ENCODE measurements at regions not wholly inside any gene's neighbourhood (a gene's known extent, or its start where the extent isn't known, plus 50 kb on each side); places are given as distances from the start of the nearest gene placed in this dataset.

DNA sequence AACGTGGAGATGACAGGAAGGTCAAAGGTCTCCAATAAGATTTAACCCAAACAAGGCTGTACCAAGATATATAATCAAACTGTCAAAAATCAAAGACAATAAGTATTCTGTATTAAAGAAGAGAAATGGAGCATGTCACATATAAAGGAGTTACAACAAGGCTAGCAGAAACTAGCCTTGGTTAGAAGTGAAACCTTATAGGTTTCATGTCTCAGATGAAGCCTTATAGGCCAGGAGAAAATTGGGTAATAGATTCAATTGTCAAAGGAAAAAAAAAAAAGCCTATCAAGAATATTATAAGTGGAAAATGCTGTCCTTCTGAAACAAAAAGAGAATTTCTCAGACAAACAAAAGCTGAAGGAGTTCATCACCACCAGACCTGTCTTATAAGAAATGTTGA, 419.4 kb downstream of the CDH11 start:
- Mint-ChIP-seq H3K4me1 (no peaks in the 10 kb centered on the region), H3K9me3 (peaks cover 2% of the 10 kb centered on the region), H3K27ac (no peak overlapping the region), H3K36me3 (ENCODE audit: low read depth) (no peaks in the 10 kb centered on the region), H3K27me3 (no peaks in the 10 kb centered on the region), H3K4me3 (no peak overlapping the region)
- ATAC-seq (ENCODE audit: low read depth) = no peak
- intact Hi-C loops (cut with micrococcal nuclease) = no loop called here
- TF ChIP-seq, protein P1, sequence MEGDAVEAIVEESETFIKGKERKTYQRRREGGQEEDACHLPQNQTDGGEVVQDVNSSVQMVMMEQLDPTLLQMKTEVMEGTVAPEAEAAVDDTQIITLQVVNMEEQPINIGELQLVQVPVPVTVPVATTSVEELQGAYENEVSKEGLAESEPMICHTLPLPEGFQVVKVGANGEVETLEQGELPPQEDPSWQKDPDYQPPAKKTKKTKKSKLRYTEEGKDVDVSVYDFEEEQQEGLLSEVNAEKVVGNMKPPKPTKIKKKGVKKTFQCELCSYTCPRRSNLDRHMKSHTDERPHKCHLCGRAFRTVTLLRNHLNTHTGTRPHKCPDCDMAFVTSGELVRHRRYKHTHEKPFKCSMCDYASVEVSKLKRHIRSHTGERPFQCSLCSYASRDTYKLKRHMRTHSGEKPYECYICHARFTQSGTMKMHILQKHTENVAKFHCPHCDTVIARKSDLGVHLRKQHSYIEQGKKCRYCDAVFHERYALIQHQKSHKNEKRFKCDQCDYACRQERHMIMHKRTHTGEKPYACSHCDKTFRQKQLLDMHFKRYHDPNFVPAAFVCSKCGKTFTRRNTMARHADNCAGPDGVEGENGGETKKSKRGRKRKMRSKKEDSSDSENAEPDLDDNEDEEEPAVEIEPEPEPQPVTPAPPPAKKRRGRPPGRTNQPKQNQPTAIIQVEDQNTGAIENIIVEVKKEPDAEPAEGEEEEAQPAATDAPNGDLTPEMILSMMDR (IDR thresholded peaks at IDR 0.05) = no peak
- ChIA-PET POLR2A (no interaction called here), CTCF (no interaction called here)
- no peak for DNase-seq

DNA sequence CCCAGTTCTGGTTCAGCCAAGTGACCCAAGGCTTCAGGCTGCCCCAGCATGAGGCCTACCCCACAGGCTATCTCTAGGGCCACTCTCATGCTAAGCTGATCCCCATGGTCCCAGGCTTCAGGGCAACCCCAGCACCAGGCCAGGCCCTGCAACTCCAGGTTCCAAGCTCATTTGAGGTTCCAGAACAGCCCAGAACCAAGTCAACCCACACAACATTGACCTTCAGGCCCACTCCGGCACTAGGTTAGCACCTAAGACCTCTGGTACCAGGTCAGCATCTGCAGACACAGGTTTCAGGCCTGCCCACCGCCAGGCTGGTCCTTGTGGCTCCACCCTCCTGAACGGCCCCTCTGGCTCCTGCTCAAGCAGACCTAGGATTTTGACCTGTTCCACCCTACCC, 421.2 kb downstream of the CDH11 start:
- no peak overlapping the region for H3K4me3 Mint-ChIP-seq
- H3K36me3 Mint-ChIP-seq (ENCODE audit: low read depth) = no peaks in the 10 kb centered on the region
- H3K27me3 Mint-ChIP-seq = no peaks in the 10 kb centered on the region
- ChIA-PET POLR2A (no interaction called here), CTCF (no interaction called here)
- no peak overlapping the region for H3K27ac Mint-ChIP-seq
- DNase-seq (no peak), ATAC-seq (ENCODE audit: low read depth) (no peak)
- TF ChIP-seq, protein P1 (IDR thresholded peaks at IDR 0.05) = no peak
- intact Hi-C loops (cut with micrococcal nuclease) = no loop called here
- H3K9me3 Mint-ChIP-seq = no peaks in the 10 kb centered on the region
- H3K4me1 Mint-ChIP-seq = no peaks in the 10 kb centered on the region

DNA sequence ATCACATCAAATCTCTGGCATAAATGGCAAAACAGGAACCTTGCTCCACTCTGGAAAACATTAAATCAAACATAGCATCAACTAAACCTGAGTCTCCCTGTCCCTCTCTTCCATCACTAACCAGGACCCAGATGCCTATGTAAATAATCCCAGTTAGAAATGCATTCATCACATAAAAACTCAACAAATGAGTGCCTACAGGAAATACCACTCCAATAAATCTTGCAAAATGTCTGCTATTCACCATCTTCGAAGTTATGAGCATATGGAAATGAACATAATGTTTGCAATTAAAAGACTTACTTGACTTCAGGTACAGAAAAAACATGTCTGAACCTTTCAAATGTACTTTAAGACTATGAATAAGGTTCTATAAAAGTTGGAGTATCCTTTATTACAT, 425.0 kb downstream of the CDH11 start:
- intact Hi-C loops (cut with micrococcal nuclease) = no loop called here
- H3K9me3 Mint-ChIP-seq = peaks cover 2% of the 10 kb centered on the region
- no peak overlapping the region for H3K27ac Mint-ChIP-seq
- no peaks in the 10 kb centered on the region for H3K4me1 Mint-ChIP-seq
- no peaks in the 10 kb centered on the region for H3K36me3 Mint-ChIP-seq (ENCODE audit: low read depth)
- CTCF ChIA-PET = no interaction called here
- POLR2A ChIA-PET = no interaction called here
- no peak for DNase-seq
- ATAC-seq (ENCODE audit: low read depth) = no peak
- TF ChIP-seq, protein P1 (IDR thresholded peaks at IDR 0.05) = no peak
- no peak overlapping the region for H3K4me3 Mint-ChIP-seq
- H3K27me3 Mint-ChIP-seq = no peaks in the 10 kb centered on the region

DNA sequence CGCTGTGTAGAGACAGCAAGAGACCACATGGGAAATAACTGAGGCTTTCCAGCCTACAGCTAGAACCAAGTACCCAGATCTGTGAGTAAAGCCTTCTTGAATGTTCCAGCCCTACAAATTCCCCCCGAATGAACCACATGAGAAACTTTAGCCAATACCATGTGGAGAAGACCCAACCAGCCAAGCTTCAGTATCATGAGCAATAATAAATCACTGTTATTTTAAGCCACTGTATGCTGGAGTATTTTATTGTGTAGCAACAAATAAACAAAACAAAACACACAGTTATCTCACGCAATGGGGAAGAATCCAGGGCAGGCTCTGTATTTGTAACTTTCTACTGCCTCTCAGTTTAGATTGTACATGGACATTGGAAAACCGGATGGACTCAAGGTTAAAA, 426.2 kb downstream of the CDH11 start:
- H3K27me3 Mint-ChIP-seq = no peaks in the 10 kb centered on the region
- intact Hi-C loops (cut with micrococcal nuclease) = no loop called here
- H3K4me3 Mint-ChIP-seq = no peak overlapping the region
- POLR2A ChIA-PET = no interaction called here
- no peaks in the 10 kb centered on the region for H3K4me1 Mint-ChIP-seq
- no peak for DNase-seq
- H3K9me3 Mint-ChIP-seq = peaks cover 2% of the 10 kb centered on the region
- TF ChIP-seq, protein P1 (IDR thresholded peaks at IDR 0.05) = no peak
- no peak for ATAC-seq (ENCODE audit: low read depth)
- CTCF ChIA-PET = no interaction called here
- no peak overlapping the region for H3K27ac Mint-ChIP-seq
- no peaks in the 10 kb centered on the region for H3K36me3 Mint-ChIP-seq (ENCODE audit: low read depth)

DNA sequence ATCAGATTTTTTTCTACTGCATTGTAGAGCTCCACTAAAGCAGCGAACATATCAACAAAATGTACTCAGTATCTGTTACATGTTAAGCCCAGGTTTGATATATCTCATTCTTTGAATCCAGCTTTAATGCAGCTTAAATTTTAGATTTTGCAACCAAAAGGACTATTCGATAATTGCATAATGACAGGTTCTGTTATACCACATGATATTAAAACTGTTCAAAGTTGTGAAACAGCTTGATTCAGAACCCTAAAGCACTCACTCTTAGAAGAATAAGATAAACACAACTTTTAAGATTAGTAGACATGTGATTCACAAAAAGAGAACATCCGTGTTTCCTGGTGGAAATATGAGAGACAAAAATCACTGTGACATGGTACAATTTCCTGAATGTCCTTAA, 427.9 kb downstream of the CDH11 start:
- DNase-seq (no peak), ATAC-seq (ENCODE audit: low read depth) (no peak)
- H3K36me3 Mint-ChIP-seq (ENCODE audit: low read depth) = no peaks in the 10 kb centered on the region
- H3K9me3 Mint-ChIP-seq = peaks cover 2% of the 10 kb centered on the region
- H3K27me3 Mint-ChIP-seq = no peaks in the 10 kb centered on the region
- no peak overlapping the region for H3K27ac Mint-ChIP-seq
- TF ChIP-seq, protein P1 (IDR thresholded peaks at IDR 0.05) = no peak
- no peak overlapping the region for H3K4me3 Mint-ChIP-seq
- ChIA-PET POLR2A (no interaction called here), CTCF (no interaction called here)
- intact Hi-C loops (cut with micrococcal nuclease) = no loop called here
- H3K4me1 Mint-ChIP-seq = no peaks in the 10 kb centered on the region

Measured in activated B cell treated with CpG ODN at 0.5 μM for 24 hours (primary cell).